Peyer's patch (tissue), 4 donors: ENCODE measurements at regions not wholly inside any gene's neighbourhood (a gene's known extent, or its start where the extent isn't known, plus 50 kb on each side); places are given as distances from the start of the nearest gene placed in this dataset.

Experiments
- DNase-seq, 3 donors: peaks; one replicate each; pipeline ENCODE4 v3.0.0-alpha.2; 2017 to 2019
- H3K27ac ChIP-seq, 4 donors: fragments of 200-600 bp; sonication (generic); one replicate each; pipeline ENCODE4 v1.5.1; 2016 to 2019
- H3K27me3 ChIP-seq, 2 donors: fragments of 200-600 bp; sonication (generic); one replicate each; pipeline ENCODE4 v1.5.1; 2019
- H3K36me3 ChIP-seq, 3 donors: fragments of 200-600 bp; sonication (generic); one replicate each; pipeline ENCODE4 v1.5.1; 2016 to 2019
- H3K4me1 ChIP-seq, 4 donors: fragments of 200-600 bp; sonication (generic); one replicate each; pipeline ENCODE4 v1.5.1; 2016 to 2019
- H3K4me3 ChIP-seq, 4 donors: fragments of 200-600 bp; sonication (generic); 1 replicate in 3 of 4; 2 replicates in 1 of 4; pipeline ENCODE4 v1.5.1; 2016 to 2019; ENCODE audit warnings: mild to moderate bottlenecking in 1 of 4
- H3K9me3 ChIP-seq, 4 donors: fragments of 200-600 bp; sonication (generic); one replicate each; pipeline ENCODE4 v1.5.1; 2016 to 2019; ENCODE audit warnings: mild to moderate bottlenecking in 1 of 4
- CTCF ChIP-seq, 6 experiments: fragments of 450-650 bp in 4 of 6; fragments of 200-600 bp in 2 of 6; sonication (generic) in 1 of 6; IDR thresholded peaks; one replicate each; pipeline ENCODE4 v1.5.1; 2017 to 2019; ENCODE audit warnings: antibody characterized with exemption in 6 of 6, mild to moderate bottlenecking in 3 of 6, moderate library complexity in 1 of 6
- POLR2A ChIP-seq, 2 donors: fragments of 450-650 bp; IDR thresholded peaks; one replicate each; pipeline ENCODE4 v1.5.1; 2017; ENCODE audit warnings: antibody characterized with exemption in 2 of 2, mild to moderate bottlenecking in 2 of 2, moderate library complexity in 2 of 2

- Histone ChIP-seq H3K27me3 (no peaks in the 10 kb centered on the region), H3K27ac (no peak overlapping the region), H3K4me3 (no peak overlapping the region), H3K9me3 (no peaks in the 10 kb centered on the region), H3K4me1 (no peaks in the 10 kb centered on the region), H3K36me3 (no peaks in the 10 kb centered on the region)
- no peak for TF ChIP-seq POLR2A (IDR thresholded peaks at IDR 0.05)
- no peak for DNase-seq
These were observed 86.7 kb upstream of the TTC34 start for GRCh38 chr1:2887941-2888855.

DNA sequence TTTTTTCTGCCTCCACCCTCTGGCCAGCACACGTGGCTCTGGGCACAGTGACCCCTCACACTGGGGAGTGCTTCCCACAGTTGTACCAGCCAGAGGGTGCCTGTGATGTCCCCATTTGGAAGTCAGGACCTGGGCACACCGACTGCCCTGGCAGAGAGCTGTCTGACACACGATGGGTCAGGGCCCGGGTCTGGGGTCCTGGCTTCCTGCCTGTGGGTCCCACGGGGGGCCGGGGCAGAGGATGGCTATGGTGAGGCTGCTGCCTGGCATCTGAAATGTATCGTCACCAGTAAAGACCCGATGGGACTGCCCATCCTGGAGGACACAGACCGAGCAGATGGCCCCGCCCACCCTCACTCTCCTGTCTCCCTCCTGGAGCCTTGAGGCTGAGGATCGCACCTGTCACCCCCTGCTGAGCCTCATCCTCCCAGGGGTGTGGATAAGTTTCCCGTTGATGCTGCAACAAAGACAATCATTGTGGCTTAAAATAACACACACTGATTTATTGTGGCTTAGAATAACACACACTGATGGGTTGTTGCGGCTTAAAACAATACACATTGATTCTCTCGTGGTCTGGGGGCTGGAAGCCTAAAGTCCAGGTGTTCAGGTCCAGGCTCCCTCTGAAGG, 88.8 kb upstream of the TTC34 start:
- Histone ChIP-seq H3K27ac (no peak overlapping the region), H3K4me3 (no peak overlapping the region), H3K4me1 (no peaks in the 10 kb centered on the region), H3K27me3 (no peaks in the 10 kb centered on the region), H3K9me3 (no peaks in the 10 kb centered on the region), H3K36me3 (no peaks in the 10 kb centered on the region)
- TF ChIP-seq CTCF (IDR thresholded peaks at IDR 0.05) = no peak
- TF ChIP-seq POLR2A (IDR thresholded peaks at IDR 0.05) = no peak
- DNase-seq = no peak

DNA sequence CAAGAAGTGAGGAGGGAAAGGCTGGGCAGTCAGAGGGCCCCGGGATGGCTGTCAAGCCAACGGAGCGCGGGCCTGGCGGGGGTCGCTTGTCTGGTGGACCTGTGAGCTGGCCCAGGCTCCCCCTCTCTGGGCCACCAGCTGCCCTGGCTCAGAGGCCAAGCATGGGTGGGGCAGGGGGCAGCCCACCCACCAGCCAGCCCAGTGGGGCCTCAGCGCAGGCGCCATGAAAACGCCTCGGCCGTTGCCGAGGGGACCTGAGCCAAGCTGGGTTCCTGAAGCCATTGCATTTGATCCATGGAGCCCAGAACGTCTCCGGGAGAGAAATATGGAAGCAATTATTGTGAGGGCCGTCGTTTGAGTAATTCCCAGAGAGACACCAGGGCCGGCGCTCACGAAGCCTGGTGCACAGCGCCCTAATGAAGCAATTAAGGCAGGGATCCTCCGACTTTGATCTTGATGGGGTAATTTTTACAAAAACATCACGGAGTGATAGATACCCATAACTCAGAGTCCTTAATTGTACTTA, 90.5 kb upstream of the TTC34 start:
- H3K9me3 ChIP-seq = no peaks in the 10 kb centered on the region
- no peak for TF ChIP-seq CTCF (IDR thresholded peaks at IDR 0.05)
- TF ChIP-seq POLR2A (IDR thresholded peaks at IDR 0.05) = no peak
- no peak overlapping the region for H3K27ac ChIP-seq
- no peak for DNase-seq
- no peaks in the 10 kb centered on the region for H3K4me1 ChIP-seq
- no peaks in the 10 kb centered on the region for H3K36me3 ChIP-seq
- H3K27me3 ChIP-seq = no peaks in the 10 kb centered on the region
- H3K4me3 ChIP-seq = no peak overlapping the region

DNA sequence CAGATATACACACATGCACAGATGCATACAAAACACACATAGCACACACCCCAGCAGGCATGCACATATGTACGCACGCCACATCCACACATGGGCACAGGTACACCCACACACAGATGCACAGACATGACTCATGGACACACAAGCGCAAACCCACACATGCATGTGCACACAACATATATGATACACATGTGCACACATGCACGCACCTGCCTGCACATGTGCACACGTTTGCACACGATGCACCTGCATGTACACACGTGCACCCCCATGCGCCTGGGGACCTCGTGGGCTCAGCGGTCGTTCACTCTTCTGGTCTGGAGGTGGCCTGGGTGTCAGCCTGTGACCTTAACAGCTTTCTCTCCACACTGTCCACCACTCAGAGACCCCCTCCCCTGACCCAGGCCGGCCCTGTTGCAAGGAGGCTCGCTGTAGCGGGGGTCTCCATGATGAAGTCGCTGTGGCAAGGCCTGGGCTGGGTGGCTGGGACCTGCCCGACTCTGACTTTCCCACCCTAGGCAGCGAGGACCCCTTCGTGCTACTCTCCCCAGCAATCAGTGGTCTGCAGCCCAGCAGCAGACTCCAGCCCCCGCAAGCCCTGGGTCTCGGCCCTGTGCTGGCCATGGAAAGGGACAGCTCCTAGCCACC, 92.1 kb upstream of the TTC34 start:
- Histone ChIP-seq H3K4me1 (no peaks in the 10 kb centered on the region), H3K9me3 (no peaks in the 10 kb centered on the region), H3K27me3 (no peaks in the 10 kb centered on the region), H3K4me3 (no peak overlapping the region), H3K27ac (no peak overlapping the region), H3K36me3 (no peaks in the 10 kb centered on the region)
- DNase-seq = no peak
- no peak for TF ChIP-seq CTCF (IDR thresholded peaks at IDR 0.05)
- TF ChIP-seq POLR2A (IDR thresholded peaks at IDR 0.05) = no peak

GRCh38 chr1:2894381-2895041, 93.0 kb upstream of the TTC34 start:
- Histone ChIP-seq H3K36me3 (no peaks in the 10 kb centered on the region), H3K9me3 (no peaks in the 10 kb centered on the region), H3K27me3 (no peaks in the 10 kb centered on the region), H3K27ac (no peak overlapping the region), H3K4me1 (no peaks in the 10 kb centered on the region), H3K4me3 (no peak overlapping the region)
- no peak for TF ChIP-seq POLR2A (IDR thresholded peaks at IDR 0.05)
- TF ChIP-seq CTCF (IDR thresholded peaks at IDR 0.05) = no peak
- peak in 1 of 3 donors; percentile 17 for DNase-seq
